ENCODE measurements at regions not wholly inside any gene's neighbourhood (a gene's known extent, or its start where the extent isn't known, plus 50 kb on each side); places are given as distances from the start of the nearest gene placed in this dataset.

- TF ChIP-seq CREB1 (IDR thresholded peaks at IDR 0.05; ENCODE audit: low read depth) (no peak), TEAD4 (IDR thresholded peaks at IDR 0.05) (no peak), EP300 (IDR thresholded peaks at IDR 0.05; ENCODE audit: borderline replicate concordance) (no peak), ZBTB7A (IDR thresholded peaks at IDR 0.05; ENCODE audit: low read depth) (no peak), USF1 (IDR thresholded peaks at IDR 0.05) (no peak), CEBPB (IDR thresholded peaks at IDR 0.05) (no peak), YY1 (IDR thresholded peaks at IDR 0.05; ENCODE audit: low read depth) (no peak), TCF12 (IDR thresholded peaks at IDR 0.05; ENCODE audit: low read depth) (no peak), NFIC (IDR thresholded peaks at IDR 0.05) (no peak), EGR1 (IDR thresholded peaks at IDR 0.05) (no peak), REST (IDR thresholded peaks at IDR 0.05; ENCODE audit: low read depth) (no peak), RAD21 (IDR thresholded peaks at IDR 0.05; ENCODE audit: low read depth) (no peak), FOXM1 (IDR thresholded peaks at IDR 0.05; ENCODE audit: borderline replicate concordance, low read depth) (no peak), MAX (IDR thresholded peaks at IDR 0.05) (no peak), TAF1 (IDR thresholded peaks at IDR 0.05; ENCODE audit: low read depth) (no peak)
Observed at GRCh38 chr5:4453655-4454054, 686.5 kb upstream of the ADAMTS16 start.

GRCh38 chr5:4479426-4479825, 660.7 kb upstream of the ADAMTS16 start:
- TF ChIP-seq ZBTB7A (IDR thresholded peaks at IDR 0.05; ENCODE audit: low read depth) (no peak), TAF1 (IDR thresholded peaks at IDR 0.05; ENCODE audit: low read depth) (no peak), EGR1 (IDR thresholded peaks at IDR 0.05) (no peak)

GRCh38 chr5:4480528-4481349, 659.4 kb upstream of the ADAMTS16 start:
- TF ChIP-seq MAX (IDR thresholded peaks at IDR 0.05): no peak
- TF ChIP-seq USF1 (IDR thresholded peaks at IDR 0.05): no peak
- no peak for TF ChIP-seq NFIC (IDR thresholded peaks at IDR 0.05)
- TF ChIP-seq EP300 (IDR thresholded peaks at IDR 0.05; ENCODE audit: borderline replicate concordance): no peak
- no peak for TF ChIP-seq RAD21 (IDR thresholded peaks at IDR 0.05; ENCODE audit: low read depth)
- TF ChIP-seq CREB1 (IDR thresholded peaks at IDR 0.05; ENCODE audit: low read depth): no peak
- TF ChIP-seq ZBTB7A (IDR thresholded peaks at IDR 0.05; ENCODE audit: low read depth): no peak
- no peak for TF ChIP-seq CEBPB (IDR thresholded peaks at IDR 0.05)
- no peak for TF ChIP-seq TEAD4 (IDR thresholded peaks at IDR 0.05)
- TF ChIP-seq REST (IDR thresholded peaks at IDR 0.05; ENCODE audit: low read depth): no peak
- TF ChIP-seq YY1 (IDR thresholded peaks at IDR 0.05; ENCODE audit: low read depth): no peak
- no peak for TF ChIP-seq TCF12 (IDR thresholded peaks at IDR 0.05; ENCODE audit: low read depth)
- no peak for TF ChIP-seq TAF1 (IDR thresholded peaks at IDR 0.05; ENCODE audit: low read depth)
- TF ChIP-seq FOXM1 (IDR thresholded peaks at IDR 0.05; ENCODE audit: borderline replicate concordance, low read depth): no peak
- TF ChIP-seq EGR1 (IDR thresholded peaks at IDR 0.05): no peak

GRCh38 chr5:4487581-4487980, 652.5 kb upstream of the ADAMTS16 start:
- TF ChIP-seq EGR1 (IDR thresholded peaks at IDR 0.05) (no peak), USF1 (IDR thresholded peaks at IDR 0.05) (no peak), CEBPB (IDR thresholded peaks at IDR 0.05) (no peak), EP300 (IDR thresholded peaks at IDR 0.05; ENCODE audit: borderline replicate concordance) (no peak), NFIC (IDR thresholded peaks at IDR 0.05) (no peak), TEAD4 (IDR thresholded peaks at IDR 0.05) (no peak), REST (IDR thresholded peaks at IDR 0.05; ENCODE audit: low read depth) (no peak), CREB1 (IDR thresholded peaks at IDR 0.05; ENCODE audit: low read depth) (no peak), MAX (IDR thresholded peaks at IDR 0.05) (no peak), FOXM1 (IDR thresholded peaks at IDR 0.05; ENCODE audit: borderline replicate concordance, low read depth) (no peak)

Measured in Ishikawa (cell line).